HG02884 (cell line): ENCODE measurements at regions not wholly inside any gene's neighbourhood (a gene's known extent, or its start where the extent isn't known, plus 50 kb on each side); places are given as distances from the start of the nearest gene placed in this dataset.

Source experiments
- ATAC-seq: cut with Tn5 transposase; IDR thresholded peaks from one replicate; pipeline ENCODE4 v1.9.1; 2021; ENCODE audit warnings: mild to moderate bottlenecking, moderate library complexity; ENCODE audit not compliant: unreplicated experiment

DNA sequence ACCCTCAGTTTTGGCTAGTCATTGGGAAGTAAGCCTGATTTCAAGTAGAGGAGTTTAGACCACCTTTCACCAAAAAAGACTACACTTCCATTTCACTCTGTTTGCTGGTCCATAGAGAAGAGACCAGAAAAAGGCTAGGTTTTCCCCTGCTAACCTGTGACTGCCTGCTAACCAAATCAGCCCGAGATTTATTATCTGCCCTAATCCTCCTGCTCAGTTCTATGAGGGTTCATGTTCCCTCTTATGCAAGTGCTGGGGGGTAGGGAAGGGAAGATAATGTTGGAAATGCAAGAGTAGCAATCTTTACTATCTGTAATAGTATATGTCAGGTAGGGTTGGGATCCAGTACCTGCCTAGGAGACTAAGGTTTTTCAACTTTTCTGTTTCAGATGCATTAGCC lies 51.6 kb upstream of the CCNG1 start:
- no peak for ATAC-seq

DNA sequence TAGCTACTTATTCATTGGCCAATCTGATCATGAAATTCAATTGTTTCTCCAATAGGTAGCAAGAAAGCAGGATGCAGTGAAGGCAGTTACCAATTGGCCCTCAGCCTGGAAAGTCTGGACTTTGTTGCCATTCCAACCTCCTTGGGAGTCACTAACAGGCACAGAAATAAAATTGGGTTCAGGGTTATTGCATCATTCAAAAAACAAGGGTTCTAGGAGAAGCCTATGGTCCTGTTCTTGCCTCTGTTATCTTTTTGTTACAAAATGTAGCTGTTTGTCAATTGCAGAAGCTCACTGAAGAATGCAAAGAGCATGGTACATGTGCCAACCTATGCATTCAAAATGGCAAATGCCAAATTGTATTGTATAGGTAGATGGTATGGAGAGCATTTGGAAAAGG lies 51.0 kb upstream of the CCNG1 start:
- ATAC-seq, result no peak

DNA sequence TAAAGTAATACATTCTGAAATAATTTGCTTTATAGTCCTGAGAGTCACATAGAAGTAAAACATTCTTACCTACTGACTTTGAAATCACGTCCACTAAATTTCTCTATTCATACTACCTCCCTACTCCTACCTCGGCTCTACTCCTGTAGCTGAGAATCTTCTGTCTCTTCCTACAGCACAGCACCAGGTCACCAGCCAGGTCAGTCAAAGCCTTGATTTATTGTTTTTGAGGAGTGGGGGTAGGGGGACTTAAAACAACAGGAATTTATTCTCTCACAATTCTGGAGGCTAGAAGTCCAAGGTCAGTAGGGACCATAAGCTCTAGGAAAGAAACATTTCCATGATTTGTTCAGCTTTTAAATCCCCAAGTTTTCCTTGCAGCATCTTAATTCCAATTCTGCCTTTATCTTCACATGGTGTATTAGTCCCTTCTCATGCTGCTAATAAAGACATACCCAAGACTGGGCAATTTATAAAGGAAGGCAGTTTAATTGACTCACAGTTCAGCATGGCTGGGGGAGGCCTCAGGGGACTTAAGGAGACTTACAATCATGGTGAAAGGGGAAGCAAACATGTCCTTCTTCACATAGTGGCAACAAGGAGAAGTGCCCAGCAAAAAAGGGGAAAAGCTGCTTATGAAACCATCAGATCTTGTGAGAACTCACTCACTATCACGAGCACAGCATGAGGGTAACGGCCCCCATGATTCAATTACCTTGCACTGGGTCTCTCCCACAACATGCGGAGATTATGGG lies 49.6 kb upstream of the CCNG1 start:
- ATAC-seq, result no peak
